HCT116 (cell line): ENCODE measurements at regions not wholly inside any gene's neighbourhood (a gene's known extent, or its start where the extent isn't known, plus 50 kb on each side); places are given as distances from the start of the nearest gene placed in this dataset.

Source experiments
- ATAC-seq: fragments of 200-7000 bp; cut with Tn5 transposase; 2 replicates; pipeline ENCODE4 v1.9.1; 2020; ENCODE audit warnings: mild to moderate bottlenecking, moderate library complexity
- BruUV-seq: library from RNA; stranded (reverse); fragments of 400-500 nt; replicated peaks from 2 replicates; lab custom pipeline; 2021; lab: Mats Ljungman, UMichigan
- CTCF ChIA-PET: fragments of 300-600 bp; sonication (Branson Sonifier 250); formaldehyde crosslinking; loops from one replicate; lab custom pipeline; 2021; ENCODE audit warnings: antibody characterized with exemption; lab: Charles Lee
- POLR2A ChIA-PET: fragments of 300-600, 350-600 bp; sonication (Branson Sonifier 250); formaldehyde crosslinking; loops from one replicate; lab custom pipeline; 2021; ENCODE audit warnings: antibody characterized with exemption; lab: Charles Lee
- RAD21 ChIA-PET, 2 experiments: fragments of 300-600 bp; sonication (Branson Sonifier 250); formaldehyde crosslinking; loops; one replicate each; lab custom pipeline; 2023; ENCODE audit warnings: low total read pairs in 2 of 2; ENCODE audit not compliant: uncharacterized antibody in 2 of 2, unreplicated experiment in 2 of 2, low non-redundant PET in 1 of 2; lab: Charles Lee
- DNase-seq: peaks from one replicate; pipeline ENCODE4 v3.0.0-alpha.2; 2010; ENCODE audit warnings: low read depth, low spot score
- H2AFZ ChIP-seq: fragments of 200-600 bp; shearing (Covaris generic), sonication (generic); 2 replicates; pipeline ENCODE4 v1.6.1; 2017; ENCODE audit warnings: low read depth, mixed run types, mixed read lengths, antibody characterized with exemption, low read length; ENCODE audit not compliant: poor library complexity, severe bottlenecking
- H3K27ac ChIP-seq: 2 replicates; pipeline ENCODE4 v1.5.1; 2012; ENCODE audit warnings: low read depth, low read length
- H3K27me3 ChIP-seq: fragments of 200-600 bp; sonication (generic); 2 replicates; pipeline ENCODE4 v1.6.1; 2016; ENCODE audit warnings: mixed run types, low read length, mixed read lengths; ENCODE audit not compliant: insufficient read depth
- H3K36me3 ChIP-seq, 2 experiments: fragments of 200-500 bp in 1 of 2; fragments of 200-600 bp in 1 of 2; sonication (Bioruptor generic) in 1 of 2; sonication (generic) in 1 of 2; 2 replicates each; pipeline versions ENCODE4 v1.5.1 to v1.6.1; 2014 to 2016; ENCODE audit warnings: low read length in 2 of 2, inconsistent platforms in 1 of 2, mixed read lengths in 1 of 2, mixed run types in 1 of 2; ENCODE audit not compliant: insufficient read depth in 2 of 2, control insufficient read depth in 1 of 2
- H3K4me1 ChIP-seq, 2 experiments: fragments of 200-600 bp in 1 of 2; sonication (generic) in 1 of 2; 2 replicates each; pipeline versions ENCODE4 v1.5.1 to v1.6.1; 2012 to 2017; ENCODE audit warnings: low read length in 2 of 2, inconsistent platforms in 1 of 2, mild to moderate bottlenecking in 1 of 2, mixed read lengths in 1 of 2, mixed run types in 1 of 2, moderate library complexity in 1 of 2; ENCODE audit not compliant: insufficient read depth in 2 of 2, control insufficient read depth in 1 of 2
- H3K4me2 ChIP-seq: fragments of 200-600 bp; sonication (generic); 2 replicates; pipeline ENCODE4 v1.6.1; 2017; ENCODE audit warnings: mixed run types, low read length, mixed read lengths
- H3K4me3 ChIP-seq, 2 experiments: fragments of 200-600 bp in 1 of 2; sonication (generic) in 1 of 2; replicated peaks in 1 of 2; 2 replicates each; pipeline ENCODE4 v1.5.1; 2011 to 2016; ENCODE audit warnings: low read length in 2 of 2, control low read depth in 1 of 2, low read depth in 1 of 2, mild to moderate bottlenecking in 1 of 2, mixed read lengths in 1 of 2, mixed run types in 1 of 2
- H3K79me2 ChIP-seq: fragments of 200-600 bp; sonication (generic); 2 replicates; pipeline ENCODE4 v1.6.1; 2017; ENCODE audit warnings: mild to moderate bottlenecking, mixed run types, low read length, moderate library complexity, mixed read lengths; ENCODE audit not compliant: insufficient read depth
- H3K9ac ChIP-seq: fragments of 200-600 bp; sonication (generic); 2 replicates; pipeline ENCODE4 v1.6.1; 2016; ENCODE audit warnings: low read length, mixed read lengths
- H3K9me2 ChIP-seq: fragments of 200-600 bp; sonication (generic), shearing (Covaris generic); 2 replicates; pipeline ENCODE4 v1.6.1; 2017; ENCODE audit warnings: mixed run types, mild to moderate bottlenecking, moderate library complexity; ENCODE audit not compliant: insufficient read depth
- H3K9me3 ChIP-seq, 2 experiments: fragments of 200-500 bp in 1 of 2; fragments of 200-600 bp in 1 of 2; sonication (Bioruptor generic) in 1 of 2; sonication (generic) in 1 of 2; 2 replicates each; pipeline ENCODE4 v1.6.1; 2014 to 2017; ENCODE audit warnings: low read length in 2 of 2, mixed read lengths in 2 of 2, inconsistent platforms in 1 of 2, low read depth in 1 of 2, mild to moderate bottlenecking in 1 of 2, mixed run types in 1 of 2, moderate library complexity in 1 of 2; ENCODE audit not compliant: control insufficient read depth in 1 of 2, insufficient read depth in 1 of 2
- H4K20me1 ChIP-seq: fragments of 200-600 bp; sonication (generic), shearing (Covaris generic); 2 replicates; pipeline ENCODE4 v1.6.1; 2017; ENCODE audit warnings: mixed run types, mild to moderate bottlenecking, moderate library complexity; ENCODE audit not compliant: insufficient read depth
- CBX3 ChIP-seq: IDR thresholded peaks from 2 replicates; pipeline ENCODE4 v1.6.1; 2012; ENCODE audit warnings: low read depth
- CEBPB ChIP-seq: IDR thresholded peaks from 2 replicates; pipeline ENCODE4 v1.6.1; 2012; ENCODE audit warnings: low read depth
- EGR1 ChIP-seq: IDR thresholded peaks from 2 replicates; pipeline ENCODE4 v1.6.1; 2012; ENCODE audit warnings: low read depth
- ELF1 ChIP-seq: IDR thresholded peaks from 2 replicates; pipeline ENCODE4 v1.6.1; 2012; ENCODE audit warnings: low read depth, borderline replicate concordance
- EZH2 ChIP-seq: fragments of 200-600 bp; sonication (generic); IDR thresholded peaks from 2 replicates; pipeline ENCODE4 v1.6.1; 2017; ENCODE audit warnings: antibody characterized with exemption, mixed run types
- EZH2phosphoT487 ChIP-seq: fragments of 200-600 bp; IDR thresholded peaks from 2 replicates; pipeline ENCODE4 v1.6.1; 2018; ENCODE audit warnings: antibody characterized with exemption, borderline replicate concordance
- FOSL1 ChIP-seq: IDR thresholded peaks from 2 replicates; pipeline ENCODE4 v1.6.1; 2012; ENCODE audit warnings: low read depth
- MAX ChIP-seq: IDR thresholded peaks from 2 replicates; pipeline ENCODE4 v1.6.1; 2012
- POLR2A ChIP-seq: IDR thresholded peaks from 2 replicates; pipeline ENCODE4 v1.7.0; 2011; ENCODE audit warnings: borderline replicate concordance; ENCODE audit not compliant: insufficient read depth, insufficient read length; ENCODE audit errors: extremely low read depth
- SIN3A ChIP-seq: IDR thresholded peaks from 2 replicates; pipeline ENCODE4 v1.6.1; 2012; ENCODE audit warnings: low read depth
- SP1 ChIP-seq: IDR thresholded peaks from 2 replicates; pipeline ENCODE4 v1.6.1; 2012; ENCODE audit warnings: low read depth
- SRF ChIP-seq: IDR thresholded peaks from 2 replicates; pipeline ENCODE4 v1.6.1; 2012; ENCODE audit warnings: low read depth
- YY1 ChIP-seq: IDR thresholded peaks from 2 replicates; pipeline ENCODE4 v1.6.1; 2011; ENCODE audit warnings: low read length, low read depth, moderate library complexity, mild to moderate bottlenecking; ENCODE audit not compliant: insufficient replicate concordance; ENCODE audit errors: extremely low read depth
- ZNF274 ChIP-seq: fragments of 200-500 bp; sonication (Bioruptor generic); IDR thresholded peaks from 2 replicates; pipeline ENCODE4 v1.6.1; 2014; ENCODE audit warnings: mild to moderate bottlenecking, low read depth, low read length, inconsistent platforms
- intact Hi-C: fragments of 100-400 bp; cut with micrococcal nuclease; formaldehyde crosslinking; loops from 2 replicates; pipeline ENCODE4 v1.10.0; 2022
- TF ChIP-seq, protein P1 (sequence below): IDR thresholded peaks from 2 replicates; pipeline ENCODE4 v1.6.1; 2012; ENCODE audit warnings: low read depth

DNA sequence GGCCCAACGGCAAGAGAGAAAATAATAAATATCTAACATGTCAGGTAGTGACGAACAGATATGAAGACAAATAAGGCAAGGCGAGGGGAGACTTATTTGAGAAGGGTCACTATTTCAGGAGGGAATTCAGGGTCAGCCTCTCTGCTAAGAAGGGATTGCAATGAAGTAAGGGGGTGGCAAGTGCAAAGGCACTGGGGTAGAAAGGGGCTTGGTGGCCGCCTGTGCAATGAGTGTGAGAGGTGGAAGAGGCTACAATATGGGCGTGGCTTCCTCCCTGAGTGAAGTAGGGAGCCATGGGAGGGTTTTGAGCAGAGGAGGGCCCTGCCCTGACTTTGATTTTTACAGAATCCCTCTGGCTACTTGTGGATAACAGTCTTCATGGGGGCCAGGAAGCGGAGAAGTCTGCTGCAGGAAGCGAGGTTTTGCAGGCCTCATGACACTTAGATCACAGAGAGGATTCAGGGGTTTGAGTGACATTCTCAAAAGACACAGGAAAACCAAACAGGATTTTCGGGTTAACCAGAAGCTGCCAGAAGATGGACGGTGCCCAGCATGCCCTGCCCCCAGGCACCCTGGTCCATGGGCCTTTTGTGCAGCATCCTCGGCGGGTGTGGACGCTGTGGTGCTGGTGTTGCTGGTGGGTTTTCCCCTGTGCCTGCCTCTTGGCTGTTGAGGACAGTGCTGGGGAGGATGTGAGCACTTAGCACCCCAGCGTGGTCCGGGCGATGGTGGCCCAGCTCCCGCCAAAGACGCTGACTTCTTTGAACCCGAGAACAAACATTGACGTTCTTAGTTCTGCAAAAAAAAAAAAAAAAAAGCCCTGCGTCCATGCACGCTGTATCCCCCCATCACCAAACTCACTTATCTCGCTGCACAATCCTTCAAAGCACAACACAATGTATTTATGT is 124.2 kb upstream of the PTPN1 start (continued):
- no peak for TF ChIP-seq EZH2

DNA sequence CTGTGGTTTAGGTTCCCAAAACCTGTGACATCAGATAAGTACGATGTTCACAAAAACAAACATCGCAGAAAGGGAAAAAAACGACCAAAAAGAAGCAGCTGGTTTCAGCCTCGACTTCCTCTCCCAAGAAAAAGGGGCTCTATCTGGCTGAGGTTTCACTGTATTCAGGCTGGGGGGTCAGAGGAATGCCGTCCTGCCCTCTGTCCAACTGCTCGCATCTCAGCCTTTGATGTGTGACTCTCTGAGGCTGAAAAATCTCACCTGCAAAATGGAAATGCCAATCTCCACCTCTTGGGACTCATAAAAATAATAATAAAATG is 123.6 kb upstream of the PTPN1 start:
- DNase-seq: no peak
- Histone ChIP-seq H3K9me2 (no peaks in the 10 kb centered on the region), H3K4me1 (peaks cover 0 to 6% of the 10 kb centered on the region in 2 experiments; a peak in 2 of 4 replicates), H3K27ac (no peak overlapping the region), H4K20me1 (no peaks in the 10 kb centered on the region), H3K27me3 (no peaks in the 10 kb centered on the region), H3K36me3 (no peaks in the 10 kb centered on the region), H3K9me3 (no peaks in the 10 kb centered on the region), H2AFZ (no peak overlapping the region), H3K4me3 (no peak overlapping the region), H3K4me2 (no peak overlapping the region), H3K79me2 (no peaks in the 10 kb centered on the region), H3K9ac (no peak overlapping the region)
- no peak for ATAC-seq
- ChIA-PET POLR2A (no interaction called here), RAD21 (no interaction called here), CTCF (no interaction called here)
- no TSS peak for BruUV-seq
- no peak for TF ChIP-seq SRF
- TF ChIP-seq SIN3A: no peak
- TF ChIP-seq SP1: no peak
- intact Hi-C loops: no loop called here

- ChIA-PET RAD21 (no interaction called here), CTCF (no interaction called here), POLR2A (no interaction called here)
- Histone ChIP-seq H3K9ac (no peak overlapping the region), H3K4me2 (no peak overlapping the region), H3K4me1 (peaks cover 0 to 6% of the 10 kb centered on the region in 2 experiments; a peak in 2 of 4 replicates), H3K4me3 (no peak overlapping the region), H2AFZ (no peak overlapping the region), H4K20me1 (no peaks in the 10 kb centered on the region), H3K36me3 (no peaks in the 10 kb centered on the region), H3K79me2 (no peaks in the 10 kb centered on the region), H3K27me3 (no peaks in the 10 kb centered on the region), H3K9me3 (no peaks in the 10 kb centered on the region), H3K9me2 (no peaks in the 10 kb centered on the region), H3K27ac (no peak overlapping the region)
- no peak for DNase-seq
- intact Hi-C loops: no loop called here
- BruUV-seq: no TSS peak
- no peak for ATAC-seq
- TF ChIP-seq ZNF274 (no peak), EZH2 (no peak), POLR2A (no peak), CEBPB (no peak), EGR1 (no peak), YY1 (no peak), MAX (no peak), ELF1 (no peak), FOSL1 (no peak), CBX3 (no peak), EZH2phosphoT487 (no peak), SP1 (no peak)
- TF ChIP-seq, protein P1, sequence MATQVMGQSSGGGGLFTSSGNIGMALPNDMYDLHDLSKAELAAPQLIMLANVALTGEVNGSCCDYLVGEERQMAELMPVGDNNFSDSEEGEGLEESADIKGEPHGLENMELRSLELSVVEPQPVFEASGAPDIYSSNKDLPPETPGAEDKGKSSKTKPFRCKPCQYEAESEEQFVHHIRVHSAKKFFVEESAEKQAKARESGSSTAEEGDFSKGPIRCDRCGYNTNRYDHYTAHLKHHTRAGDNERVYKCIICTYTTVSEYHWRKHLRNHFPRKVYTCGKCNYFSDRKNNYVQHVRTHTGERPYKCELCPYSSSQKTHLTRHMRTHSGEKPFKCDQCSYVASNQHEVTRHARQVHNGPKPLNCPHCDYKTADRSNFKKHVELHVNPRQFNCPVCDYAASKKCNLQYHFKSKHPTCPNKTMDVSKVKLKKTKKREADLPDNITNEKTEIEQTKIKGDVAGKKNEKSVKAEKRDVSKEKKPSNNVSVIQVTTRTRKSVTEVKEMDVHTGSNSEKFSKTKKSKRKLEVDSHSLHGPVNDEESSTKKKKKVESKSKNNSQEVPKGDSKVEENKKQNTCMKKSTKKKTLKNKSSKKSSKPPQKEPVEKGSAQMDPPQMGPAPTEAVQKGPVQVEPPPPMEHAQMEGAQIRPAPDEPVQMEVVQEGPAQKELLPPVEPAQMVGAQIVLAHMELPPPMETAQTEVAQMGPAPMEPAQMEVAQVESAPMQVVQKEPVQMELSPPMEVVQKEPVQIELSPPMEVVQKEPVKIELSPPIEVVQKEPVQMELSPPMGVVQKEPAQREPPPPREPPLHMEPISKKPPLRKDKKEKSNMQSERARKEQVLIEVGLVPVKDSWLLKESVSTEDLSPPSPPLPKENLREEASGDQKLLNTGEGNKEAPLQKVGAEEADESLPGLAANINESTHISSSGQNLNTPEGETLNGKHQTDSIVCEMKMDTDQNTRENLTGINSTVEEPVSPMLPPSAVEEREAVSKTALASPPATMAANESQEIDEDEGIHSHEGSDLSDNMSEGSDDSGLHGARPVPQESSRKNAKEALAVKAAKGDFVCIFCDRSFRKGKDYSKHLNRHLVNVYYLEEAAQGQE: no peak
Observed at GRCh38 chr20:50387218-50387995, 122.8 kb upstream of the PTPN1 start.
